Smooth muscle cell (in vitro differentiated cells): ENCODE measurements at regions not wholly inside any gene's neighbourhood (a gene's known extent, or its start where the extent isn't known, plus 50 kb on each side); places are given as distances from the start of the nearest gene placed in this dataset.

Source experiments
- DNase-seq: peaks from one replicate; lab custom pipeline; 2025; ENCODE audit not compliant: unreplicated experiment; lab: John Stamatoyannopoulos, UW
- H2AFZ ChIP-seq: fragments of 200-600 bp; sonication (generic); 2 replicates; pipeline ENCODE4 v1.6.0; 2016; ENCODE audit warnings: antibody characterized with exemption, low read depth, mild to moderate bottlenecking
- H3F3A ChIP-seq: fragments of 200-600 bp; sonication (generic); 2 replicates; pipeline ENCODE4 v1.6.0; 2017; ENCODE audit warnings: antibody characterized with exemption, low read depth
- H3K27ac ChIP-seq: fragments of 200-600 bp; sonication (generic); 2 replicates; pipeline ENCODE4 v1.5.1; 2016; ENCODE audit warnings: low read depth, mild to moderate bottlenecking
- H3K27me3 ChIP-seq: fragments of 200-600 bp; sonication (generic); 2 replicates; pipeline ENCODE4 v1.6.1; 2016; ENCODE audit warnings: low read depth, mild to moderate bottlenecking
- H3K36me3 ChIP-seq: fragments of 200-600 bp; sonication (generic); 2 replicates; pipeline ENCODE4 v1.5.1; 2016; ENCODE audit warnings: low read depth
- H3K4me1 ChIP-seq: fragments of 200-600 bp; sonication (generic); 2 replicates; pipeline ENCODE4 v1.5.1; 2016; ENCODE audit warnings: low read depth
- H3K4me2 ChIP-seq: fragments of 200-600 bp; sonication (generic); 2 replicates; pipeline ENCODE4 v1.6.0; 2016; ENCODE audit warnings: mild to moderate bottlenecking
- H3K4me3 ChIP-seq: fragments of 200-600 bp; sonication (generic); 2 replicates; pipeline ENCODE4 v1.5.1; 2016; ENCODE audit warnings: mild to moderate bottlenecking
- H3K79me2 ChIP-seq: fragments of 200-600 bp; sonication (generic); 2 replicates; pipeline ENCODE4 v1.6.0; 2016; ENCODE audit warnings: low read depth, mild to moderate bottlenecking
- H3K9ac ChIP-seq: fragments of 200-600 bp; sonication (generic); 2 replicates; pipeline ENCODE4 v1.6.0; 2016; ENCODE audit warnings: low read depth
- H3K9me3 ChIP-seq: fragments of 200-600 bp; sonication (generic); replicated peaks from 2 replicates; pipeline ENCODE4 v1.5.1; 2016; ENCODE audit warnings: low read depth
- H4K20me1 ChIP-seq: fragments of 200-600 bp; sonication (generic); 2 replicates; pipeline ENCODE4 v1.6.0; 2016; ENCODE audit warnings: low read depth
- WGBS: methylation state at CpG from one replicate; pipeline ENCODE4 v1.1.7; 2016; ENCODE audit warnings: low lambda C conversion rate; 5-methylcytosine and 5-hydroxymethylcytosine counted together
- TF ChIP-seq, protein P1 (sequence below): fragments of 200-600 bp; sonication (generic); IDR thresholded peaks from 2 replicates; pipeline ENCODE4 v1.5.1; 2017; ENCODE audit warnings: borderline replicate concordance, mild to moderate bottlenecking, antibody characterized with exemption; ENCODE audit not compliant: insufficient read depth, poor library complexity, severe bottlenecking

DNA sequence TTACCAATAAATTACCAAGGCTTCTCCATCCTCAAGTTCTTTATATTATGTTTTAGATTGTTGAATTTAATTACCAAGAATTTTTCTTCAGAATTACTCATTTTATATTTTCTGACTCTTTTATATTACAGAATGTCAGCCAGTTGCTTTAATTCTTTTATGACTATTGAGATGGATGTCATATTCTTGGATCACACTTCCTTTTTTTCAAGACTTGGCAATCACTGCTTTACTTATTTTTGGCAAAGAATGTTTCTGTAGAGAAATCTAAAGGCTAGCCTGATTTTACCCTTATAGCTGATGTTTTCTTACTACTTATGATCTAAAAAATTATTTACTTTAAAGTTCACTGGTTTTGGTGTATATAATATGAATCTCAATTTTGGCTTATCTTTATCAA is 721.1 kb upstream of the TMPRSS15 start:
- Histone ChIP-seq H3K9ac (no peak overlapping the region), H4K20me1 (no peaks in the 10 kb centered on the region), H3F3A (no peaks in the 10 kb centered on the region), H3K36me3 (no peaks in the 10 kb centered on the region), H2AFZ (no peak overlapping the region), H3K79me2 (no peaks in the 10 kb centered on the region), H3K9me3 (no peaks in the 10 kb centered on the region), H3K27me3 (no peaks in the 10 kb centered on the region), H3K4me3 (no peak overlapping the region), H3K4me2 (no peak overlapping the region), H3K4me1 (no peaks in the 10 kb centered on the region), H3K27ac (no peak overlapping the region)
- DNase-seq, result no peak
- TF ChIP-seq, protein P1, sequence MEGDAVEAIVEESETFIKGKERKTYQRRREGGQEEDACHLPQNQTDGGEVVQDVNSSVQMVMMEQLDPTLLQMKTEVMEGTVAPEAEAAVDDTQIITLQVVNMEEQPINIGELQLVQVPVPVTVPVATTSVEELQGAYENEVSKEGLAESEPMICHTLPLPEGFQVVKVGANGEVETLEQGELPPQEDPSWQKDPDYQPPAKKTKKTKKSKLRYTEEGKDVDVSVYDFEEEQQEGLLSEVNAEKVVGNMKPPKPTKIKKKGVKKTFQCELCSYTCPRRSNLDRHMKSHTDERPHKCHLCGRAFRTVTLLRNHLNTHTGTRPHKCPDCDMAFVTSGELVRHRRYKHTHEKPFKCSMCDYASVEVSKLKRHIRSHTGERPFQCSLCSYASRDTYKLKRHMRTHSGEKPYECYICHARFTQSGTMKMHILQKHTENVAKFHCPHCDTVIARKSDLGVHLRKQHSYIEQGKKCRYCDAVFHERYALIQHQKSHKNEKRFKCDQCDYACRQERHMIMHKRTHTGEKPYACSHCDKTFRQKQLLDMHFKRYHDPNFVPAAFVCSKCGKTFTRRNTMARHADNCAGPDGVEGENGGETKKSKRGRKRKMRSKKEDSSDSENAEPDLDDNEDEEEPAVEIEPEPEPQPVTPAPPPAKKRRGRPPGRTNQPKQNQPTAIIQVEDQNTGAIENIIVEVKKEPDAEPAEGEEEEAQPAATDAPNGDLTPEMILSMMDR, result no peak

DNA sequence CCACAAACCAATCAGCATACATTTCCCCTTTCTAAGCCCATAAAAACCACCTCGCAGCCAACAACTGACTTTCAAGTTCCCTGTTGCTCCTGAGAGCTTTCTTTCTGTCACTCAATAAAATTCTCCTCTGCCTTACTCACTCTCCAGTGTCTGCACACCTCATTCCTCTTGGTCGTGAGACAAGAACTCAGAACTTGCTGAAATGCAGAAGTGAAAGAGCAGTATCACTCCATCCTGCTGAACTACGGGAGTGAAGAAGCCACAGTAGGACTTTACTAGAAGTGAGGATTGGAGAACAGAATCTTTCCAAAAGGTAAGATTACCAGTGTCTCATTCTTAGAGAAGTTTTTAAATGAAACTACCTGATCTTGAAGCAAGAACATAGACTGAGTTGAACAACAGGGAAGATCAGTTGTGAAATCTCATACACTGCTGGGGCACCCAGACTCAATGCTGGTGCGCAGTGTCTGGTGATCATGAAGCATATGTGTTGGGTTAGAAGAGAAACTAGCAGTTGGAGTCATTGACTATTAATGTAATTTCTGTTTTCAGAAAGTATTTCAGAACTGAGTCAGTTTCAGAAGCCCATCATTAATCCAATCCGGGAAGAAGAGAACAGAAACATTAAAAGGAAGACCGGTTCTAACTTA is 726.9 kb upstream of the TMPRSS15 start:
- Histone ChIP-seq H3K9me3 (no peaks in the 10 kb centered on the region), H4K20me1 (no peaks in the 10 kb centered on the region), H3K4me3 (no peak overlapping the region), H3K27me3 (no peaks in the 10 kb centered on the region), H3K4me2 (no peak overlapping the region), H2AFZ (no peak overlapping the region), H3K27ac (no peak overlapping the region), H3K9ac (no peak overlapping the region), H3F3A (no peaks in the 10 kb centered on the region), H3K4me1 (no peaks in the 10 kb centered on the region), H3K36me3 (no peaks in the 10 kb centered on the region), H3K79me2 (no peaks in the 10 kb centered on the region)
- TF ChIP-seq, protein P1, result no peak
- WGBS, result 69% methylated on average over 6 of the region's 6 CpGs
- no peak for DNase-seq

DNA sequence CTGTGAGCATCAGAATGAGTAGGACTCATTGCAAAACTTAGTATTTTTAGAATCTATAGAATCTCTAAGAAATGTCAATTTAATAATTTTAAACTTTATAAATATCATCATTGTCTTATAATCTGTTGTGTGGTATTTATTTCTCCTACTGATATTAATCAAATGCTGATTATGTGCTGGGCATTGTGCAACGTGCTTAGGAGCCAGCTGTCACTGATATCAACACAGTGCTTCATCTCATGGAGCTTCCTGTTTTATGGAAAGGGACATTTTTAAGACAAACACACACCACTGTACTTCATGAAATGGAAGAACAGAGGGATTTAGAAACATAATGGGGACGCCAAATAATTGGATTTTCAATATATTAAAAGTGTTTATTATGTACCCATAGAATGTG is 737.9 kb upstream of the TMPRSS15 start:
- no peak overlapping the region for H3K27ac ChIP-seq
- no peaks in the 10 kb centered on the region for H3K36me3 ChIP-seq
- H3K9ac ChIP-seq, result no peak overlapping the region
- WGBS, result 77% methylated on average over 2 of the region's 2 CpGs
- no peaks in the 10 kb centered on the region for H3F3A ChIP-seq
- DNase-seq, result no peak
- no peaks in the 10 kb centered on the region for H3K9me3 ChIP-seq
- H3K4me2 ChIP-seq, result no peak overlapping the region
- no peaks in the 10 kb centered on the region for H3K79me2 ChIP-seq
- H2AFZ ChIP-seq, result no peak overlapping the region
- H4K20me1 ChIP-seq, result no peaks in the 10 kb centered on the region
- H3K27me3 ChIP-seq, result no peaks in the 10 kb centered on the region
- no peak overlapping the region for H3K4me3 ChIP-seq
- no peaks in the 10 kb centered on the region for H3K4me1 ChIP-seq
- TF ChIP-seq, protein P1, result no peak

DNA sequence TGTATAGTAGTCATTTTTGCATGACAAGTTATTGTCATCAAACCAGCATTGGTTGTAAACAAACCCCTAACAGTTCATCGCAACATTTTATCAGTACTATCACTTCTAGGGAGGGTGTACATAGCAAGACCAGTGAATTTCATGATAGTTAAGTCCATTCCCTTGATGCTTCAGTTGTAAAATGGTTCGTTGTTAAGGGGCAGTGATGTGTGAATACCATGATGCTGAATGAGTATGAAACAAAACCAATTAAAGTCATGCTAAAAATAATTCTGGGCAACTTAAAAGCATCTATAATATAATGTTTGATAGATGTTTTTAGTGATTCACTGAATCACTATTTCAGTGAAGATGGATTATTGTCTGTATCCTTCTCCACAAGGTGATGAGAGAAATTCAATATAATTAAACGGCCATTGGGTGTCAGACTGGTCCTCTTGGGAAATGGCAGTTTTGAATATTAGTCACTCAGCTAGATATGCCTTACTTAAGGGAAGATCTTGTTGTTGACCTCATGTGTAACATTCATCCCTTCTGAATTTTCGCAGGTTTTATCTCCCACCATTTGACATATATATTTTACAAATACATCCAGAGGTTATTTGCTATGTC is 742.2 kb upstream of the TMPRSS15 start:
- TF ChIP-seq, protein P1, result no peak
- Histone ChIP-seq H4K20me1 (no peaks in the 10 kb centered on the region), H3K79me2 (no peaks in the 10 kb centered on the region), H3K4me1 (no peaks in the 10 kb centered on the region), H3K9ac (no peak overlapping the region), H3K4me3 (no peak overlapping the region), H3K4me2 (no peak overlapping the region), H3K9me3 (no peaks in the 10 kb centered on the region), H3K36me3 (no peaks in the 10 kb centered on the region), H3K27ac (no peak overlapping the region), H3K27me3 (no peaks in the 10 kb centered on the region), H2AFZ (no peak overlapping the region), H3F3A (no peaks in the 10 kb centered on the region)
- WGBS, result 83% methylated on average over 4 of the region's 4 CpGs
- no peak for DNase-seq
